Left ventricle myocardium inferior (tissue), 1 donor: ENCODE measurements at regions not wholly inside any gene's neighbourhood (a gene's known extent, or its start where the extent isn't known, plus 50 kb on each side); places are given as distances from the start of the nearest gene placed in this dataset.

Source experiments
- DNase-seq: peaks from one replicate; pipeline ENCODE4 v3.0.0-alpha.2; 2020
- H3K27ac ChIP-seq: fragments of 200-600 bp; replicated peaks from 2 replicates; pipeline ENCODE4 v1.8.0; 2021
- H3K27me3 ChIP-seq: fragments of 200-600 bp; 2 replicates; pipeline ENCODE4 v1.8.0; 2021; ENCODE audit warnings: low read depth
- H3K36me3 ChIP-seq: fragments of 200-600 bp; 2 replicates; pipeline ENCODE4 v1.8.0; 2021
- H3K4me1 ChIP-seq: fragments of 200-600 bp; 2 replicates; pipeline ENCODE4 v1.8.0; 2021
- H3K4me3 ChIP-seq: fragments of 200-600 bp; 2 replicates; pipeline ENCODE4 v1.8.0; 2021; ENCODE audit warnings: mild to moderate bottlenecking, moderate library complexity
- H3K9me3 ChIP-seq: fragments of 200-600 bp; replicated peaks from 2 replicates; pipeline ENCODE4 v1.8.0; 2021
- CTCF ChIP-seq: fragments of 200-600 bp; IDR thresholded peaks from 2 replicates; pipeline ENCODE4 v1.8.0; 2021; ENCODE audit warnings: antibody characterized with exemption, mild to moderate bottlenecking, borderline replicate concordance
- intact Hi-C: fragments of 100-400 bp; cut with micrococcal nuclease; formaldehyde crosslinking; loops from one replicate; pipeline ENCODE4 v1.11.0; 2022
- donor health status: DM: no; HTN: yes; CAD: no; lungs with severe emphysema.

GRCh38 chr9:115398996-115399395, 281.0 kb upstream of the TNC start:
- no peaks in the 10 kb centered on the region for H3K9me3 ChIP-seq
- no peak for TF ChIP-seq CTCF
- H3K4me1 ChIP-seq = no peaks in the 10 kb centered on the region
- intact Hi-C loops = no loop called here
- no peak for DNase-seq
- H3K4me3 ChIP-seq = no peak overlapping the region
- no peak overlapping the region for H3K27ac ChIP-seq
- no peaks in the 10 kb centered on the region for H3K27me3 ChIP-seq
- no peaks in the 10 kb centered on the region for H3K36me3 ChIP-seq

- intact Hi-C loops = no loop called here
- DNase-seq = no peak
- no peaks in the 10 kb centered on the region for H3K36me3 ChIP-seq
- H3K9me3 ChIP-seq = no peaks in the 10 kb centered on the region
- no peak overlapping the region for H3K4me3 ChIP-seq
- no peak overlapping the region for H3K27ac ChIP-seq
- TF ChIP-seq CTCF = no peak
- H3K27me3 ChIP-seq = no peaks in the 10 kb centered on the region
- no peaks in the 10 kb centered on the region for H3K4me1 ChIP-seq
Observed at GRCh38 chr9:115400796-115401195, 282.8 kb upstream of the TNC start.

- H3K27me3 ChIP-seq = no peaks in the 10 kb centered on the region
- no peaks in the 10 kb centered on the region for H3K36me3 ChIP-seq
- H3K9me3 ChIP-seq = no peaks in the 10 kb centered on the region
- no peak for DNase-seq
- no peak overlapping the region for H3K27ac ChIP-seq
- intact Hi-C loops = no loop called here
- no peak for TF ChIP-seq CTCF
- H3K4me1 ChIP-seq = no peaks in the 10 kb centered on the region
- H3K4me3 ChIP-seq = no peak overlapping the region
Observed at GRCh38 chr9:115401756-115402327, 283.9 kb upstream of the TNC start.

GRCh38 chr9:115403753-115404152, 285.8 kb upstream of the TNC start:
- no peak overlapping the region for H3K4me3 ChIP-seq
- intact Hi-C loops = no loop called here
- H3K9me3 ChIP-seq = no peaks in the 10 kb centered on the region
- no peaks in the 10 kb centered on the region for H3K4me1 ChIP-seq
- no peak for DNase-seq
- H3K36me3 ChIP-seq = no peaks in the 10 kb centered on the region
- no peaks in the 10 kb centered on the region for H3K27me3 ChIP-seq
- TF ChIP-seq CTCF = no peak
- H3K27ac ChIP-seq = no peak overlapping the region

- Histone ChIP-seq H3K9me3 (no peaks in the 10 kb centered on the region), H3K4me3 (no peak overlapping the region), H3K4me1 (no peaks in the 10 kb centered on the region), H3K27ac (no peak overlapping the region), H3K27me3 (no peaks in the 10 kb centered on the region), H3K36me3 (no peaks in the 10 kb centered on the region)
- no peak for DNase-seq
- TF ChIP-seq CTCF = no peak
- intact Hi-C loops = no loop called here
Observed at GRCh38 chr9:115404311-115404710, 286.4 kb upstream of the TNC start.
